Ramos (cell line): ENCODE measurements at regions not wholly inside any gene's neighbourhood (a gene's known extent, or its start where the extent isn't known, plus 50 kb on each side); places are given as distances from the start of the nearest gene placed in this dataset.

Source experiments
- in situ Hi-C: fragments of 300-500 bp; cut with MboI; formaldehyde crosslinking; loops from one replicate; pipeline ENCODE4 v1.14.3; 2022; ENCODE audit warnings: low sequenced_read_pairs; ENCODE audit not compliant: unreplicated experiment

DNA sequence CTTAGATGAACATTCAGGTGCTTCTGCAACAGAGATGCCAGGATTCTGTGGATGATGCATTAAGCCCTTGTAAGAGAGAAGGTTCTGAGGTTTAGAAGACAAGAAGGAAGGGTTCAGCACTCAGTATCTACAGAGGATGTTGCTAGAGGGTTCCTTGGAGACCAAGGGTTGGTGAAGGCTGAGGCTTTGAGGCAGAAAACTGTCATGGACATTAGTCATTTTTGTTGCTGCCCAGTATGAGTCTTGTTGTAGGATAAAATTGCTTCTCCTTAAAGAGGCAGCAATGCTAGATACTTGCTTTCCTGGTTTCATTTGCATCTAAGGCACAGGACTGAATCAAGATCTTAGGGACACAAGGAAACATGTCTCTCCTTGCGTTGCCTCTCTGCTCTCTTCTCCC, 319.4 kb upstream of the NFIA start:
- in situ Hi-C loops, result loop anchor here (25.0 kb wide), 1 partner anchor 776 kb away; no protein-coding TSS in a partner anchor

GRCh38 chr1:60762176-60762575, 320.2 kb upstream of the NFIA start:
- in situ Hi-C loops, result loop anchor here (25.0 kb wide), 1 partner anchor 775 kb away; no protein-coding TSS in a partner anchor

GRCh38 chr1:60759291-60759690, 323.1 kb upstream of the NFIA start:
- in situ Hi-C loops, result loop anchor here (25.0 kb wide), 1 partner anchor 772 kb away; no protein-coding TSS in a partner anchor

DNA sequence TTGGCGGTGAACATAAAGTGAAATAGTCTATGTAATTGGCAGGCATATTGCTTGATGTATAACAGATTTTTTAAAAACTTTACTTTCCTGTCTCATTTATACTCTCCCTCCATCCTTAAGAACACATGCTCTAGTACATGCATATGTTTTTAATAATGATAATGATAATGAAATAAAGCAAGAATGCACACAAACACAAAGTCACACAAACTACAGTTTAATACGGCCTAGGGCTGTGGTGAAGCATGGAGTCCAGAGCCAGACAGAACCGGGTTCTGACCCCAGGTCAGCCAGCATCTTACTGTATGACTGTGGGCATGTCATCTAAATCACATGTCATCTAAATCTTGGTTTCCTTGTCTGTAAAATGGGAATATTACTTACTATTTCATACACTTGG, 324.9 kb upstream of the NFIA start:
- in situ Hi-C loops, result loop anchor here (25.0 kb wide), 1 partner anchor 770 kb away; no protein-coding TSS in a partner anchor

- in situ Hi-C loops, result loop anchor here (25.0 kb wide), 1 partner anchor 766 kb away; no protein-coding TSS in a partner anchor
Measured at GRCh38 chr1:60753036-60753900, 329.1 kb upstream of the NFIA start.

DNA sequence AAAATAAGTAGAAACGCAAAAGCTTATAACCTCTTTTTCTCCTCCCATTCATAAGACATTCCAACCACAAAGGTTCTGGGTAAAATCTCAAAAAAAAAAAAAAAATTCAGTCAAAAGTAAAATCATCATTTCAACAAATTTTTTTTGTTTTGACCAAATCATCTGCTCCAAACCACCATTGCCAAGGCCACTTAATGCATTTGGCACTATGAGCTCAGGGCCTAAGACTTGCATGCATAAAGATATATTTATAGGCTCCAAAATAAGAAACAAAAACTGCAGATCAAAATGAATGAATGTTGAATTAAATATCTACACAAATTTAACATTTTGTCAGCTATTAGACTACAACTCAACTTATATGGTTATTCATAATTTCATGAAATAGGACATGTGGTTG, 331.1 kb upstream of the NFIA start:
- in situ Hi-C loops, result loop anchor here (25.0 kb wide), 1 partner anchor 764 kb away; no protein-coding TSS in a partner anchor

DNA sequence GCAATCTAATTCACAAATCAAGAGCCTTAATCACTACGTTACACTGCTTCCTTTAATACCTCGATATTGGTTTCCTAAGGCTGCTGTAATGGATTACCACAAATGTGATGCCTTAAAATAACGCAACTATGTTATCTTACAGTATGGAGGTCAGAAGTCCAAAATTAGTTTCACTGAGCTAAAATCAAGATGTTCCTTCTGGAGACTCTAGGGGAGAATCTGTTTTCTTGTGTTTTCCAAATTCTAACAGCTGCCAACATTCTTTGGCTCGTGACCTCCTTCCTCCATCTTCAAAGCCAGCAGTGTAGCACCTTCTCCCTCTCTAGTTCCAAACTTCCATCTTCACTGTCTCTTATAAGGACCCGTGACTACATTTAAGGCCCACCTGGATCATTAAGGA, 335.0 kb upstream of the NFIA start:
- in situ Hi-C loops, result no loop called here

DNA sequence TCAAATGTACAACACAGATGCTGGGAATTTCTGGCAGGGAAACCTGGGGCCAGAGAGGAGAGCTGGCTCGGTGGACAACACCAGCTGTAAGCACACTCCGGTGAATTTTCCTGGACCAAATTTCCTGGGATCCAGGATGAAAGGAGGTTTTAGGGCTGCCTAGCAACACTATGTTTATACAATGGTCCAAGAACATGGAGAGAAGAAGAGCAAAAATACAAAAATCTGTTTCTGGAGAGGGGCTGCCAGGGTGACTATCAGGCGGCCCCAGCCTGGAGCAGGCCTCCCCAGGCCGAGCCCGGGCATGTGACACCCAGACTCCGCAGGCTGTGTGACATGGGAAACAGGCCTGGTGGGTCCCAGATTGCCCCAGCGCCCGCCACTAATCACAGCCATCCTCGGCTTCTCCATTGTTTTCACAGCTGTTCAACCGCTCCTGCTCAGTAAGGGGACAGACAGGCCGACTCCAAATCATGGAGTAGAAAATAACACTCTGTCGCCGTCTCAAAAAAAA, 336.0 kb upstream of the NFIA start:
- in situ Hi-C loops, result no loop called here

- in situ Hi-C loops, result no loop called here
Measured at GRCh38 chr1:60745484-60745883, 336.9 kb upstream of the NFIA start.

DNA sequence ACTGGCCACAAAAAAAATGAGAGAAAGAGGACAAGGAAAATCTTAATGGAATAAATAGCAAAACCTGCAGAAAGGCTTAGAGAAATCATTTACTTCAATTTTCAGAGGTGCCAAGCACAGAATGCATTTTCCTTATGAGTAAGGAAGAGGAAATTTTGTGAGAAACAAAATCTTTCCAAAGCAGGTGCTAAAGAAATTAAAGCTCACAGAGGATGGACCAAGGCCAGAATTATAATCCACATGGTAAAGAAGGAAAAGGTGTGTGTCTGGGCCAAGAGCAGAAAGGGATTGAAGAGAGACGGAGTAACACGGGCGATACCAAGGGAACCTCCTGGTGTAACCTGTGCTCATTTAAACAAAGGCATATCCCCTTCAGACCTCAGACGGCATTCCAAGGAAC, 340.0 kb upstream of the NFIA start:
- in situ Hi-C loops, result no loop called here

GRCh38 chr1:60740154-60740553, 342.2 kb upstream of the NFIA start:
- in situ Hi-C loops, result no loop called here

GRCh38 chr1:60739729-60740128, 342.6 kb upstream of the NFIA start:
- in situ Hi-C loops, result no loop called here

DNA sequence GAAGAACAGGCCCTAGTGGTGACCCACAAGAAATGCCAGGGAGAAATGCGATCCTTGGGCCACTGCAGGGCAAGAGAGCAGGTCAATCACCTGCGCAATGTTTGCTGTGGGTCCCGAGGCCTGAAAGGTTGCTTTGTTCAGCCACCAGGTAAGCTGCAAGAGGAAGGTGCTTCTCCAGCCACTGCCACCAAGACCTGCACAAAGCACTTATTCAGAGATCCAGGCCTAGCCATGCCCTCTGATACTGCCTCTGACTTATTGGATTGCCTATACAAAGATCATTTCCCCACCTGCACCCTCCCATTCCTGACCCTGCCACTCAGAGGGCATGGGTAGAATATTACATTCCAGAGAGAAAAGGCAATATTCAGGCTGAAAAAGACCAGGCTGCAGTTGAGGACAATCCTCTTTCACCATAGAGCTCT, 349.4 kb upstream of the NFIA start:
- in situ Hi-C loops, result no loop called here

GRCh38 chr1:60731321-60731720, 351.0 kb upstream of the NFIA start:
- in situ Hi-C loops, result no loop called here

- in situ Hi-C loops, result no loop called here
Measured at GRCh38 chr1:60727552-60727951, 354.8 kb upstream of the NFIA start.

GRCh38 chr1:60716472-60716871, 365.9 kb upstream of the NFIA start:
- in situ Hi-C loops, result no loop called here

DNA sequence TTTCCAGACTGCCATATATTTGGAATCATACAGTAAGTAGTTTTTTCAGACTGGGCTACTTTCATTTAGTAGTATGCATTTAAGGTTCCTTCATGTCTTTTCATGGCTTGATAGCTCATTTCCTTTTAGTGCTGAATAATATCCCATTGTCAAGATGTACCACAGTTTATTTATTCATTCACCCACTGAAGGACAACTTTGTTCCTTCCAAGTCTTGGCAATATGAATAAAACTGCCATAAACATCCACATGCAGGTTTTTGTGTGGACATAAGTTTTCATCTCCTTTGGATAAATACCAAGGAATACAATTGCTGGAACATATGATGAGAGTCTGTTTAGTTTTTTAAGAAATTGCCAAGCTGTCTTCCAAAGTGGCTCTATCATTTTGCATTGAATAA, 366.4 kb upstream of the NFIA start:
- in situ Hi-C loops, result no loop called here

DNA sequence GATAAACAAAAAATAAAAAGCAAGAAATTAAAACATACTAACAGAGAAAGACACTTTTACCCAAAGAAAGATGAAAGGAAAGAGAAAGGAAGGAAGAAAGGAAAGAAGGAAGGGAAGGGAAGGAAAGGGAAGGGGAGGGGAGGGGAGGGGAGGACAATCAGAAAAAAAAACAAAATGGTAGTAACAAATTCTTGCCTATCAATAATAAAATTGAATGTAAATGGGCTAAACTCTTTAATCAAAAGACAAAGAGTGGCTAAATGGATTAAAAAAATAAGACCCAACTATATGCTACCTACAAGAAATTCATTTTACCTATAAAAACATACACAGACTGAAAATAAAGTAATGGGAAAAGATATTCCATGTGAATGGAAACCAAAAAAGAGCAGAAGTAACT, 372.9 kb upstream of the NFIA start:
- in situ Hi-C loops, result no loop called here

GRCh38 chr1:60705026-60705425, 377.3 kb upstream of the NFIA start:
- in situ Hi-C loops, result no loop called here

- in situ Hi-C loops, result no loop called here
Measured at GRCh38 chr1:60703155-60703554, 379.2 kb upstream of the NFIA start.

DNA sequence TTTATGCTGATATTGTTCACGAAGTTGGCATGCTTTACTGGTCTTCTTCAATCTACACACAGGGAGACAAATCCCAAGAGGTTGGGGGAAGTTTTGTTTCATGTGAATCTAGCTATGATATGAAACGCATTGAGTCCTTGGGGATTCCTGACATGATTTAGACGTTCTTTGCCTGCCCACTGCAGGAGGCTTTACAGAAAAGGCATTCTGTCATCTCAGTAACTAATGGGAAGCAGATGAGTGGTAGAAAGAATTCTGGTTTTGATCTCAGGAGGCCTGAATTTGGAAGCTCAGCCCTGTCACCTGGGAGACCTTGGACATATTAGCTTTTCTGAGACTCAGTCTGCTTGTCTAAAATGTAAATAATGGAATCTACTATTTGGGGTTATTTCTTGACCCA, 383.0 kb upstream of the NFIA start:
- in situ Hi-C loops, result no loop called here
